ENCODE measurements at regions not wholly inside any gene's neighbourhood (a gene's known extent, or its start where the extent isn't known, plus 50 kb on each side); places are given as distances from the start of the nearest gene placed in this dataset.

DNA sequence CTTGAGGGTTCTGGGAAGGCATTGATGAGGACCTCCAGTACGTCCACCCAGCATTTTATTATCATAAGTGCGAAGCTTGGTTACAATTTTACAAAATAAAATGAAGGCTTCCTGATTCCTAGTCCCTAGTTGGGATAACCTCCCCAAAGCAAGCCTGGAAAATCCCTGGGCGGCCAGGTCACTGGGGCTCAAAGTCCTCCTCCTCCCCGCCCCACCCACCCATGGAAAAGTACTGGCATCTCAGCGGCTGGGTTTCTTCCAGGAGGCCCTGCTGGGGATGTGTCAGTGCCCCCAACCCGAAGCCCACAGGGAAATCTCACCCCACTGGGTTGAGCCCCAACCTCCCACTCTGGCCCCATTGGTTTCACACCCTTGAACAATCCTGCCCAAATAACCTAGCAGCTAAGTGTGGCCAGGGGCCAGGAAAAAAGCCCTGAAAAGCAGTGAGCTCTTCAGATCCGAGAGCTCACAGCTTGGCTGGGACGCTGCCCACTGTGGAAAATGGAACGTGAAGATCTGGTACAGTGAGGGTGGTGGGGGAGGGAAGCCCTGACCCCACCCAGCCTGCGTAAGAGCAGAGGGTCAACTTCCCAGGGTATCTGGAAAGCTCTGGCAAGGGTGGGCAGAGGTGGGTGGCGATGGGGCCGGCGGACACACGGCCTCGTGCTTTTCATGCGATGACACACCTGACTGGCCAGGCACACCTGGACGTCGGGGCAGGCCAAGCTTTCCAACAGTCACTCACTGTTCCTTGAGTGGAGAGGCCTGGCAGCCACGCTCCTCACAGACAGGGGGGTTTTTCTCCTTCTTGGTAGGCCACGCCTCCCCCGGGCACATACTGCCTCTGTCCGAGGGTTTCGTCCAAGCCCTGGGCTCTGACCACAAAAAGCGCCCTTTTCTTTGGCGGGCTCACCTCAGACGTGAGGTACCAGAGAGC lies 324.5 kb downstream of the SOX9 start:
- peak overlapping the region; percentile 84 for H3K27ac ChIP-seq (ENCODE audit: low read length)
- no peak overlapping the region for H3K4me3 ChIP-seq (ENCODE audit: low read length)
- peak in 1 of 2 donors; percentile 82 for DNase-seq
- H3K4me1 ChIP-seq (ENCODE audit: control insufficient read depth, insufficient read depth, low read length) = peaks cover 45% of the 10 kb centered on the region
- H3K36me3 ChIP-seq (ENCODE audit: control insufficient read depth, insufficient read depth, low read length) = no peaks in the 10 kb centered on the region
- WGBS (ENCODE audit: insufficient coverage, low lambda C conversion rate) = no CpG with 5 or more reads among the region's 26 CpGs
- H3K27me3 ChIP-seq (ENCODE audit: control insufficient read depth, insufficient read depth, low read length) = no peaks in the 10 kb centered on the region
- peaks cover 4% of the 10 kb centered on the region for H3K9me3 ChIP-seq (ENCODE audit: control insufficient read depth, low read depth, low read length)

GRCh38 chr17:72446118-72446517 lies 325.3 kb downstream of the SOX9 start:
- Histone ChIP-seq H3K27me3 (ENCODE audit: control insufficient read depth, insufficient read depth, low read length) (no peaks in the 10 kb centered on the region), H3K4me3 (ENCODE audit: low read length) (no peak overlapping the region), H3K27ac (ENCODE audit: low read length) (peak overlapping the region; percentile 84), H3K9me3 (ENCODE audit: control insufficient read depth, low read depth, low read length) (peaks cover 4% of the 10 kb centered on the region), H3K36me3 (ENCODE audit: control insufficient read depth, insufficient read depth, low read length) (no peaks in the 10 kb centered on the region), H3K4me1 (ENCODE audit: control insufficient read depth, insufficient read depth, low read length) (peaks cover 40% of the 10 kb centered on the region)
- DNase-seq = no peak
- WGBS (ENCODE audit: insufficient coverage, low lambda C conversion rate) = no CpG with 5 or more reads among the region's 6 CpGs

DNA sequence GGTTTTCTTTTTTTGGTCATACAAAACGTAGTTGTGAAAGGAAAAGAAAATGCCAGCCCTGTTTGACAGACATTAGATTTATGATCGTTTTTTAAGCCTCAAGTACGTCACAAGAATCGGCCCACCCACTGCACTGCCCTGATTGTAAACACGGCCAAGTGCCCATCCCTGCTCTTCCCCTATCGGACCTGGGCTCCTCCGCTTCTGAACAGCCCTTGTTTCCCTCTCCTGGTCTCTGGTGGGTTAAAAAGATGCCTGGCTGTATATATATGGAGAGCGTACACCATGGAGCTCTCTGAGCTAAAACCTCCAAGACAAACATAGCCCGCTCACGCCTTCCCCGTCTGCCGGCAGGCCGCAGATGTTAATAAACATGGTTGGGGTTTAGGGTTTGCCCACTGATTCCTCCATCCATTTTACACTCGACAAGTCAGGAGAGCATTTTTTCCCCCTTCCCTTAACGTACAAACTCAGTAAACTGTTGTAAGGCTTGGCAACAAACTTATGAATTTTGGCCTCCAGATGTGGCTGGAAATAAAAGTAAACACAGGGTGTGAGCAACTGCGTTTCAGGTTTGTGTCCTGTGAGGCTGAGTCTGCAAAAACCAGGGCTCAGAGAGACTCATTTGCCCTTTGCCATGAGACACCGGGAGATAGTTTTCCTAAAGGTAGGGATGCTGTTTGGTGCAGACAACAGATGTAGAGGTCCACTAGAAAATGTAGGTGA lies 325.9 kb downstream of the SOX9 start:
- no peak overlapping the region for H3K4me3 ChIP-seq (ENCODE audit: low read length)
- H3K9me3 ChIP-seq (ENCODE audit: control insufficient read depth, low read depth, low read length) = peaks cover 4% of the 10 kb centered on the region
- no peaks in the 10 kb centered on the region for H3K27me3 ChIP-seq (ENCODE audit: control insufficient read depth, insufficient read depth, low read length)
- DNase-seq = peak; percentile 68 to 80
- no CpG with 5 or more reads among the region's 17 CpGs for WGBS (ENCODE audit: insufficient coverage, low lambda C conversion rate)
- H3K4me1 ChIP-seq (ENCODE audit: control insufficient read depth, insufficient read depth, low read length) = peaks cover 34% of the 10 kb centered on the region
- H3K36me3 ChIP-seq (ENCODE audit: control insufficient read depth, insufficient read depth, low read length) = no peaks in the 10 kb centered on the region
- H3K27ac ChIP-seq (ENCODE audit: low read length) = peak overlapping the region; percentile 84

DNA sequence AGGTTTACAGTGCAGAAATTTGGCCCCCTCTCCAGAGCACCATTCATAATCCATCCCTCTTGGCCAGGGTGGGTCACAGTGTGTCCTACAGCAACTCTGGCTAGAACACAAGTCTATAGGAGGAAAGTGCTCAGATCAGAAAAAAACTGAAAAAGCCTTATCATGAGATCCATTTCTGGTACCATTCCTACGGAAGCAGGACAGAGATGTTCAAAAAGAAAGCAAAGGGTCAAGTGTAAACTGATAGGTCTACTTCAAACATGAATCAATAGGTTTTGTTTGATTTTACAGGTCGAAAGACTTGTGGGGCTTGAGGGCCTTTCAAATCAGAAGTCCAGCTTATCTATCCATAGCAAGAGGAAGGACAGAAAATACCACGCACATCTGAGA lies 326.4 kb downstream of the SOX9 start:
- no CpG with 5 or more reads among the region's 3 CpGs for WGBS (ENCODE audit: insufficient coverage, low lambda C conversion rate)

GRCh38 chr17:72448019-72448418 lies 327.2 kb downstream of the SOX9 start:
- H3K4me1 ChIP-seq (ENCODE audit: control insufficient read depth, insufficient read depth, low read length) = peaks cover 36% of the 10 kb centered on the region
- WGBS (ENCODE audit: insufficient coverage, low lambda C conversion rate) = 60% methylated on average over 1 of the region's 2 CpGs

More for the DNA sequence above, 326.4 kb downstream of the SOX9 start:
- DNase-seq = no peak
- Histone ChIP-seq H3K36me3 (ENCODE audit: control insufficient read depth, insufficient read depth, low read length) (no peaks in the 10 kb centered on the region), H3K4me1 (ENCODE audit: control insufficient read depth, insufficient read depth, low read length) (peaks cover 29% of the 10 kb centered on the region), H3K9me3 (ENCODE audit: control insufficient read depth, low read depth, low read length) (peaks cover 4% of the 10 kb centered on the region), H3K27me3 (ENCODE audit: control insufficient read depth, insufficient read depth, low read length) (no peaks in the 10 kb centered on the region), H3K27ac (ENCODE audit: low read length) (no peak overlapping the region), H3K4me3 (ENCODE audit: low read length) (no peak overlapping the region)

DNA sequence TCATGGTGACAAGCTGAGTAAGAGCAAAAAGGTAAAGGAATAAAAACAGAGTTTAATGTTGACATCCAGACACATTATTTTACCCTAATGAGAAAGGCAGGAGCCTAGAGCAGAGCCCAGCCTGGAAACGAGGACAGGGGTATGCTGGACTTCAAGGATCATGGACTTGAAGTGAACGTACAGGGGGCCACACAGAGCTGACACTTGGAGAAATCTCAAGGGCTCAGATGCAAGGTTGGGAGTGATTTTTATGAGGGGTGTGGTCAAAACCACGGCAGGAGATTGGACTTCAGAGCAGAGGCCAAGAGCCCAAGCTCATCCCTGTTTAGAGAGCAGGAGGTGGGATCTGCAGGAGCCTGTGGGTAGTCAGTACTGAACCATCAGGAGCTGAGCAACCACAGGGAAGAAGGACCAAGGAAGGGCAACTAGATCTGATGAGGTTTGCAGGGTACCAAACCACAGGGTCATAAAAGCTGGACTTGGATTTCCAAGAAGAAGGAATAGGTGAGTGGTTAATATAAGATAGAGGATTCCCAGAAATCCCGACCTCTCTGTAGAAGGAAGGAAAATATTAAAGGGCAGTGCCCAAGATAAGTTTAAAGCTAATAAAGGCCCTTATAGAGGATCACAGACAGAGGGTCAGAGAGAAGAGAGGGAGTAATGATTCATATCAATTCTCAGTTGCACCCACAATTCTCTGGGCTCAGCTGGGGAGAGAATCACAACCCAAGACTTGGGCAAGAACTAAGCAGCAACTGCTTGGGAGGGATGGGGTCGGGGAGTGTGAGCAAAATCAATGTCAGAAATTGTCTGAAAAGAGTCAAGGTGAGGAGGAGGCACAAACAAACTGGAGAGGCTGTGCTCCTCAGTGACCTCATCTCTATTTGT lies 331.7 kb downstream of the SOX9 start:
- WGBS (ENCODE audit: insufficient coverage, low lambda C conversion rate) = no CpG with 5 or more reads among the region's 5 CpGs
- peak in 1 of 2 donors; percentile 75 for DNase-seq
- no peak overlapping the region for H3K4me3 ChIP-seq (ENCODE audit: low read length)

More at GRCh38 chr17:72448019-72448418, 327.2 kb downstream of the SOX9 start:
- Histone ChIP-seq H3K9me3 (ENCODE audit: control insufficient read depth, low read depth, low read length) (peaks cover 4% of the 10 kb centered on the region), H3K27ac (ENCODE audit: low read length) (no peak overlapping the region), H3K36me3 (ENCODE audit: control insufficient read depth, insufficient read depth, low read length) (no peaks in the 10 kb centered on the region), H3K27me3 (ENCODE audit: control insufficient read depth, insufficient read depth, low read length) (no peaks in the 10 kb centered on the region), H3K4me3 (ENCODE audit: low read length) (no peak overlapping the region)
- DNase-seq = no peak

GRCh38 chr17:72454342-72454741 lies 333.5 kb downstream of the SOX9 start:
- no peak overlapping the region for H3K27ac ChIP-seq (ENCODE audit: low read length)
- H3K36me3 ChIP-seq (ENCODE audit: control insufficient read depth, insufficient read depth, low read length) = no peaks in the 10 kb centered on the region
- H3K9me3 ChIP-seq (ENCODE audit: control insufficient read depth, low read depth, low read length) = peaks cover 3% of the 10 kb centered on the region
- no peak overlapping the region for H3K4me3 ChIP-seq (ENCODE audit: low read length)
- peaks cover 27% of the 10 kb centered on the region for H3K4me1 ChIP-seq (ENCODE audit: control insufficient read depth, insufficient read depth, low read length)
- no CpG with 5 or more reads among the region's 4 CpGs for WGBS (ENCODE audit: insufficient coverage, low lambda C conversion rate)
- no peaks in the 10 kb centered on the region for H3K27me3 ChIP-seq (ENCODE audit: control insufficient read depth, insufficient read depth, low read length)
- no peak for DNase-seq

More for the DNA sequence above, 331.7 kb downstream of the SOX9 start:
- no peaks in the 10 kb centered on the region for H3K27me3 ChIP-seq (ENCODE audit: control insufficient read depth, insufficient read depth, low read length)
- peak overlapping the region; percentile 23 for H3K27ac ChIP-seq (ENCODE audit: low read length)
- peaks cover 19% of the 10 kb centered on the region for H3K4me1 ChIP-seq (ENCODE audit: control insufficient read depth, insufficient read depth, low read length)
- H3K9me3 ChIP-seq (ENCODE audit: control insufficient read depth, low read depth, low read length) = peaks cover 3% of the 10 kb centered on the region
- H3K36me3 ChIP-seq (ENCODE audit: control insufficient read depth, insufficient read depth, low read length) = no peaks in the 10 kb centered on the region

DNA sequence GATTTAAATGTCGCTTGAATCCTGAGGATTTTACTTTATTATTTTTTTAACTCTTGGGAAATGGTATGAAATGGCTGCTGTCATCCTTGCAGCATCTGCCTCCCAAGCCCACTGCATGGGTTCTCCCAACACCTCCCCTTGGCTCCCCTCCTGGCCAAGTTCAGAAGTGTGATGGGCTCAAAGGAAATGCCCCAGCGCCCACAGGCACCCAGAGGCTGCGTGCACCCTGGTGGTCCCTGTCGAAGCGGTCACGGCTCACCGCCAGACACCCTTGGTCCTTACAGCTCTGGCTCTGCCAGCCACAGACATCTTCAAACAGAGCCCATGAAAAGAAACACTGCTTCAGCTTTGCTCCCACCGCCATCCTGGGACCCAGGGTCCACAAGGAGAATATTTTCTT lies 334.7 kb downstream of the SOX9 start:
- Histone ChIP-seq H3K27me3 (ENCODE audit: control insufficient read depth, insufficient read depth, low read length) (no peaks in the 10 kb centered on the region), H3K4me3 (ENCODE audit: low read length) (no peak overlapping the region), H3K36me3 (ENCODE audit: control insufficient read depth, insufficient read depth, low read length) (no peaks in the 10 kb centered on the region), H3K4me1 (ENCODE audit: control insufficient read depth, insufficient read depth, low read length) (peaks cover 27% of the 10 kb centered on the region), H3K9me3 (ENCODE audit: control insufficient read depth, low read depth, low read length) (peaks cover 3% of the 10 kb centered on the region), H3K27ac (ENCODE audit: low read length) (peak overlapping the region; percentile 9)
- WGBS (ENCODE audit: insufficient coverage, low lambda C conversion rate) = no CpG with 5 or more reads among the region's 8 CpGs
- DNase-seq = no peak

DNA sequence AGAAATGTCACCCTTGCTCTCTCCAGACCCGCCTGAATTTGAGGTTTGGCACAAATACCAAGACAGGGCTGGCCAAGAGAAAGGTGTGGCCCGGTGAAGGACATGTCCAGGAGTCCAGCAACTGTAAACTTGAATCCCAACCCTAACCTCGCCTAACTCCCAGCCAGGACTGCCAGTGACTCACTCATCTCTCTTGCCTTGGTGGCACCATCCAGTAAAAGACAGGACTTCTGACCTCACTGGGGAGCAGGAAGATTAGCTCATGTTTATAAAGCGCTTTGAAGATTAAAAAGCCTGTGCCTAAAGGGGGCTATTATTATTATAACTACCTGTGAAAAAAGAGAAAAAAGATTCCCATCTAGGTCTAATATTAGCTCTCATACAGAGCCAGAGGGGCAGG lies 335.3 kb downstream of the SOX9 start:
- H3K27ac ChIP-seq (ENCODE audit: low read length) = peak overlapping the region; percentile 9
- DNase-seq = peak; percentile 80 to 88
- H3K9me3 ChIP-seq (ENCODE audit: control insufficient read depth, low read depth, low read length) = peaks cover 3% of the 10 kb centered on the region
- no peak overlapping the region for H3K4me3 ChIP-seq (ENCODE audit: low read length)
- no CpG with 5 or more reads among the region's 4 CpGs for WGBS (ENCODE audit: insufficient coverage, low lambda C conversion rate)
- no peaks in the 10 kb centered on the region for H3K27me3 ChIP-seq (ENCODE audit: control insufficient read depth, insufficient read depth, low read length)
- peaks cover 27% of the 10 kb centered on the region for H3K4me1 ChIP-seq (ENCODE audit: control insufficient read depth, insufficient read depth, low read length)
- no peaks in the 10 kb centered on the region for H3K36me3 ChIP-seq (ENCODE audit: control insufficient read depth, insufficient read depth, low read length)

GRCh38 chr17:72457712-72458111 lies 336.9 kb downstream of the SOX9 start:
- Histone ChIP-seq H3K27ac (ENCODE audit: low read length) (no peak overlapping the region), H3K4me1 (ENCODE audit: control insufficient read depth, insufficient read depth, low read length) (peaks cover 22% of the 10 kb centered on the region), H3K36me3 (ENCODE audit: control insufficient read depth, insufficient read depth, low read length) (no peaks in the 10 kb centered on the region), H3K9me3 (ENCODE audit: control insufficient read depth, low read depth, low read length) (peaks cover 7% of the 10 kb centered on the region), H3K4me3 (ENCODE audit: low read length) (no peak overlapping the region), H3K27me3 (ENCODE audit: control insufficient read depth, insufficient read depth, low read length) (no peaks in the 10 kb centered on the region)
- no CpG with 5 or more reads among the region's 5 CpGs for WGBS (ENCODE audit: insufficient coverage, low lambda C conversion rate)
- no peak for DNase-seq
